GM19452 (cell line): ENCODE measurements at regions not wholly inside any gene's neighbourhood (a gene's known extent, or its start where the extent isn't known, plus 50 kb on each side); places are given as distances from the start of the nearest gene placed in this dataset.

Experiments used
- ATAC-seq: cut with Tn5 transposase; IDR thresholded peaks from one replicate; pipeline ENCODE4 v1.9.1; 2021; ENCODE audit not compliant: unreplicated experiment

DNA sequence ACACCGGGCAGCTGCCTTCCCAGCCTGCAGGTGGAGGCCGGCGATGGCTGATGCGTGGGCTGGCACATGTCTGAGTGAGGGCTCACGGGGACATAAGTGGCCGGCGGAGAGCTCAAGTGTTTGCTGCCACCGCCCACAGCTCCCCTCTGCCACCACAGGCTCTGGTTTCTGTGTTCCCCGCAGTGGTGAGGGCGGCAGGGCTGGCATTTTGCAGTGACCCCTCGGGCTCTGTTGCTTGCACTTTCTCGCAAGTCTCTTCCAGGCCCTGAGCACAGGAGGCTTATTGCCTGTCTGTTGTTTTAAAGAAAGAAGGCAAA is 271.0 kb upstream of the RTL1 start:
- ATAC-seq = no peak

DNA sequence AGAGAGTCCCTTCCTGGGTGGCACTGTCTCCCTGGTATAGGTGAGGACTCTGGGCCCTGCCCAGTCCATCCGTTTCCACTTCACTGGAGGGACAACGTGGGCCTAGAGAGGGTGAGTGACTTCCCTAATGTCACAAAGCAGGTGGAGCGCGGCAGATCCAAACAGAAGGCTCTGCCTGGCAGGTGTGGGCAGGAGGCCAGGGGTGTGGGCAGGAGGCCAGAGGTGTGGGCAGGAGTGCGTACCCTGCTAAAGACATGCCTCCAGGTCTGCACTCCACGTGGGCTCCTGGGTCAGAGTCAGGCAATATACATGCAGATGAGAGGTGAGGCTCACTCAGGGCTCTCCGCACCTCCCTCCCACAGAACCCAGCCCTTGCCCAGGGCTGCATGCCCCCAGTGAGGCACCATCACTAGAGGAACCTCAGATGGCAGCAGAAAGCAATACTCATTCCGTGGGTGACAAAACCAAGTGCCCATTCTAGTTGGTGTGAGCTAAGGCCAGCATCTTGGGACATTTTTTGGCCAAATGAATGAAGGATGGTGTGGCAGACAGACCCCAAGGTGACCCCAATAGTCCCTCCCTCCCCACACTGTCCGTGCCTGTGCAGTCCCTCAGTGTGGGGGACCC is 271.6 kb upstream of the RTL1 start:
- ATAC-seq = no peak

DNA sequence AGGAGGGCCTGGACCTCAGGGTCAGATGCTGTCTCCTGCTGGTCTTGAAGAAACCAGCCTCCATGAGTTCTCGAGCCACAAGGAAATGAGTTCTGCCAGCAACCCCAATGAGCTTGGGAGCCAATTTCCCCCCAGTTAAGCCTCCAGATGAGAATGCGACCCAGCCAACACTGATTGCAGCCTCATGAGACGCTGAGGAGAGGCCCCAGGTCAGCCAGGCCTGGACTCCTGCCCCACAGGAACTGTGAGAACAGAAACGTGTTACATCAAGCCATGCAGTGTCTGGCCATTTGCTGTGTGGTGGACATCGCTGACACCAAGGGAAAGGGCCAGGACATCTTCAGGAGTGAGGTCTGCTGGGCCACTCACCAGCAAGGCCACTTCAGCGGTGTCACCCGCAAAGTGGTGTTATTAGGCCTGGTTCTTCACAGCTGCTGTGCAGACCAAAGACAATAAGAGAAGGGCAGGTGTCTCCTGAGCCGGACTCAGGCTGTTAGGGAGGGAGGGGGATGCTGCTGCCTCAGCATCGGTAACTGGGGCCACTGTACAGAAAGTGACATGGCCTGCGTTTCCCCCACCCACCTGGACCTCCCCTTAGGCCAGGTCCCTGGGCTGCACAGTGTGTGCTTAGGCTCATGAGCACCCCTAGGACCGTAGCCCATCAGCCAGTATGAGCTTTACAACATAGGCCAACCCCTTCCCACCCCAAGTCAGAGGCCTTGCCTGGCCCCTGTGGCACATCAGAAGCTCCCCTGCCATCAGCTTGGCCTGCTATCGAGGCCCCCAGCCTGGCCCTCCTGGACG is 272.4 kb upstream of the RTL1 start:
- no peak for ATAC-seq

DNA sequence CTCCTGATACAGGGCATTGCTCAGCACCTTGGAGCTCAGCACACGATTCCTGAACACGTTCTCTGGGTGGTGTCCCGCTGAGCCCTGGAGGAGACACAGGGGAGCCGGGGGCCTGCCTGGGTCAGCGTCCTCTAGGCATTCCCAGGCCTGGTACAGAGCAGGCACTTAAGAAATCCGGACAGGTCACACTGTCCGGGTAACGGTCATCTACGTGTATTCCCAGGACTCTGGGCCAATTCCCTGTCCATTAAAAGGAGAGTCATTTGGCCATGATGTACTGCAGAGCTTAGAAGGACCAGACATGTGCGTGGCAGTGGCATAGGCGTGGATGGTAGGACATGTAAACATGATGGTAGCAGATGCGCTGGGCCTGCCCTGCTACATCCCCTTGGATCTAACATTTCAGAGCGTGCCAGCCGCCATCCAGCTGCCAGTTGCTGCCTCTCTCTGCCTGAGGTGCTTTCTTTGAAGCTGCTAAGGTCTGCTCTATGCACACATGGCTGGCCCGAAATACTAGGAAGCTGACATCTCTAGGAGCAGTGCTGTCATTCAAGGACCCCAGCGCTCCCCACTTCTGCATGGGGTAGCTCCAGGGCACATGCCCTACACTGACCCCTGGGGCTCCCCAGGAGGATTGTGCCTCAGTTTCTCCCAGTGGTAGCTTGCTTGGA is 273.1 kb upstream of the RTL1 start:
- no peak for ATAC-seq

DNA sequence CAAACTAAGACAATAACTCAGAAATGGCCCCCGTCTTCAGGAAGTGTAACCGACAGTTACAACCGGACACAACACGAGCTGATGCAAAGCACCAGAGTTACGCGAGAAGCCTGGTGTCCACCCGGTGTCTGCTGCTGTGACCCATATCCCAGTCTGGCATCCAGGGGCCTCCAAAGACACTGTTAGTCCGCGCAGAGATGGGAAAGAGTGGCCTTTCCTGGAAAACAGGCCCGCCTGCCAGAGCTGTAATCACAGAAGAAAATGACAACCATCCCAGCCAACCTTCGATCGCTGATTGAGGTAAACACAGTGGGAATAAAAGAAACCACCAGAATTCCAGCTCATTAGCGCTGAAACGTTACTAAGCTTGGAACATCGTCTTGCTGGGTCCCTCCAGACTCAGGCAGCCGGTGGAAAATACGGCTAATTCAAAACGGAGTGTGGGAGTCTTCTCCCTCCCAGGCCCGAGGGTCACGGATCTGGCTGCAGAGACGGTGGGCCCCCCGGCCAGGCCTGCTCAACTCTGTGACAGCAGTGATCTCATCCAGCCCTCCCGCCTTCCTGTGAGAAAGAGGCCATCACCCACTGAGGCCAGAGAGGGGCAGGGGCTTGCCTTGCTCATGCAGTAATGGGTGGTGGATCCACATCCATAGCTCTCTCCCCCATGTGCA is 273.9 kb upstream of the RTL1 start:
- ATAC-seq = no peak

DNA sequence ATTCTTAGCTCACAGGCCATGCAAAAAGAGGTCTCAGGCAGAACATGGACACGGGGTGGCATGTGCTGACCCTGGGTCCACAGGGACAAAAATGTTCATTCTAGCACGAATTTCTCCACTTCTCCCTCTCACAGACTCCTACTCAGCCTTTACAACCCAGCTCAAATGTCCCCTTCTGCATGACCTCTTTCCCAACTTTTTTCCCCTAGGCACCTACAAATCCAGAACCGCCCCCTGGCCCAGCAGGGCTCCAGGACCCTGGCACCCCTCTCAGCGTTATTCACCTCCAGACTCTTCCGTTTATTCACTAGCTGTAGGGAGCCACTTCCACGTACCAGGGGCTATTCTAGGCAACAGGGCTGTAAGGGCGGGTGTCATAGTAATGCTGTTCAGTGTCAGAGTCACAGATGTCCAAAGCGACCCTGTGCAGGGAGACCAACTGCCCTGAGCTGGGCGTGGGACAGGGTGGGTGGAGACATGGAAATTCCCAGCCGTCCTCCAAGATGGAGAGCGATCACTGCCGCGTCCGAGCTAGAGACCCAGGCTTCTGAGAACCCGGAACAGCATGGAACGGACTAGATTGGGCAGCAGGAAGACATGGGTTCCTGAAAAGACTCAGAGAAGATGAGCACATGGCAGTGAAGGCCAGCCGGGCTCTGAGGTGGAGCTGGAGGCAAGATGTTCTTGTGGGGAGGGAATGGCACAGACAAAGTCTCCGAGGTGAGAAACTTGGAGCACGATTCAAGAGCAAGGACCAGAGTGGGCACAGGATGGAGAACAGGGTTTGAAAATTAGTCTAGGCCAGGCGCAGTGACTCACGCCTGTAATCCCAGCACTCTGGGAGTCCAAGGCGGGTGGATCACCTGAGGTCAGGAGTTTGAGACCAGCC is 274.9 kb upstream of the RTL1 start:
- ATAC-seq = no peak

DNA sequence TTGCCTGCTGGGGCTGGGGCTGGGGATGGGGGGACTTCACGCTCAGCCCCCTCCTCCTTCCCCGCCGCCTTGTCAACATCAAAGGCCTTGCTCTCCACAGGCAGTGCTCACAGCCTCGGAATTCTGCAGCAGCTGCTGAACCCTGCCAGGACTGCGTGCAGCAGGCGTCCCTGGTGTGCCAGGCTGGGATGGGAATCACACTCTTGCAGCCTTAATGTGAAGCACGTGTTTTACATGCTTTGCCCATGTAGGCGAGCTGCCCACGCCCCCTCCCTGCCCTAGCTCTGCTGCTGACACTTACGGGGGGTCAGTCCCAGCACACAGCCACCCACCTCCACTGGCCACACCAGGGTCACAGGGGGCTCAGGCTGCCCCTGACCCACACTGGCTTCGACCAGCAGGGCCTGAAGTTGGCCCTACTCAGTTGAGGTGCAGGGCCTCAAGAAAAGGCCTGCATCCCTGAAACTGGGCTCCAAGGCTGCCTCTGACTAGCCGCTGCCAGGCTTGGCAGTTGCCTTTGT is 276.2 kb upstream of the RTL1 start:
- no peak for ATAC-seq

DNA sequence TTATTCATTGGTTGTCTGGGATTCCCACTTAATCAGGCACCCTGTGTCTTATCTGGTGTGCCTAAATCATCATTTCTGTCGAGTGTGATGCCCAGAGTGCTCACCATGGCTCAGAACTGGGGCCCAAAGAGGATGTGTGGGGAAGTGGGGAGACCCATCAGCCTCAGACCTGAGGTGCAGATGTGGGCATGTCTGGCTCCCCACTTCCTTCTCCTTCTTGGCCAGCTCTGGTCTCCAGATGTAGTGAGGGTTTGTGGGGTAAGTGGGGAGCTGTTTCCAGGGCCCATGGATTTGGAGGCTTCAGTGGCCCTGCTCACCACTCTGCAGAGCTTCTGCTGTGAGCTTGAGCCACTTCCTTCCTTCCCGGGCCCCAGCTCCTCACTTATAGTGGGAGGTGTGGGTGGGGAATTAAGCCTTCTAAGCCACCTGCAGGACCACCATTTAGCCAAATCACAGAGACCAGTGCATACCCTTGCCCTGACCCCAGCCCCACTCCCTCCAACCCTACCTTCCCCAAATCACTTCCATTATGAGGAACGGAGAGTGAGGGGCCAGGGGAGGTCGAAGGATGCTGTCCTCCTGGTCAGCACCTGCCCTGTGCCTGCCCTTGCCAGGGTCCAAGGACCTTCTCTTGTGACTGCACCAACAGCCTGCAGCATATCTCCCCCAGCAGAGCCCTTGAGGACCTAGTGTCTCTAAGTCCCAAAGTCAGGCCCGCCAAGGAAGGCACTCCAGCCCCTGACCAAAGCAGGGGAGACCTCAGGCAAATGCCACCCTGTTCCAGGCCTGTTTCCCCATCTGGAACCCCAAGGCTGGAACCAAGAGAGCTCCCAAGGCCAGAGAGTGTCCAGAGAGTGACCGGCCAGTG is 278.2 kb upstream of the RTL1 start:
- ATAC-seq = no peak

DNA sequence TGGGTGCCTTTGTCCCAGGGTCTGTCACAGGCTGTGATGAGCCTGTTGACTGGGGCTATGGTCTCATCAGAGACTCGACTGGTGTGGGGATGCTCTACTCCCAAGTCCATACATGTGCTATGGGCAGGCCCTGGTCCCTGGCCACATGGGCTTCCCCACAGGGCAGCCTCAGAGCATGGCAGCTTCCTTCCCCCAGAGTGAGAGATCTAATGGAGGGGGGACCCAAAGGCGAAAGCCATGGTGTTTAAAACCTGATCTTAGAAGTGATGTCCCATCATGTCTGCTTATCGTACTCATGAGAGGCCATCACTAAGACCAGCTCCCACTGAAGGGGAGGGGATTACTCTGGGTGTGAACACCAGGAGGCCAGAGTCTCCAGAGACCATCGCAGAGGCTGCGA is 279.0 kb upstream of the RTL1 start:
- ATAC-seq = no peak

DNA sequence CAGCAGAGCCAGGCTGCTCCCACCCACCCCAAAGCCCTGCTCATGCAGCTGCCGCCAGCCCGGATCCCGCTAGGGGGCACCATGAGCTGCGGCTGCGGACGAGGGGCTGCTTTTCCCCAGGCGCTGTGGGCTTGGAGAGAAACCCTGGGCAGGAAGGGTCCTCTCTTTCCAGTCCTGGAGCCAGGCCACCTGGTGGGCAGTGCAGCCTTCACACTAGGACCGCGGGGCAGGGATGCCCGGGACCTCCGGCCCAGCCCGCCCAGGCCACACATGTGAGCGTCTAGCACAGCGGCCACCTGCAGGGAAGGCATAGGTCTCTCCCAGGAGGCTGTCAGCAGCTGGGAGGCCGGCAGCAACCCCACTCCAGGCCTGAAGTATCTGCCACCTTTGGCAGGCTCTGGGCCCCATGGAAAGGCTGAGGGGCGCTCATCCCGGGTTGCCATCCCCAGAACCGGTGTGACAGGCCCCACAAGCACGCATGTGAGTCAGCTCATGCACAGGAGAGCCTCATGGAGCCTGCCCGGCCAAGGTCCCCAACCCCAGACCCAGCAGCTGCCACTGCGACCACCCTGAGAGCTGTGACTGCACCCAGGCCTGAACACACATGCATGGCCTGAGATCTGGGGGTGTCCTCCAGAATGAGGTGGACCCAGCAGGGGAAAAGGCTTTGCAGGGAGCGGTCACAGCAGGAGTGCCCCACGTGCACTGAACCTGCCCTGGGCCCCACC is 280.0 kb upstream of the RTL1 start:
- no peak for ATAC-seq

DNA sequence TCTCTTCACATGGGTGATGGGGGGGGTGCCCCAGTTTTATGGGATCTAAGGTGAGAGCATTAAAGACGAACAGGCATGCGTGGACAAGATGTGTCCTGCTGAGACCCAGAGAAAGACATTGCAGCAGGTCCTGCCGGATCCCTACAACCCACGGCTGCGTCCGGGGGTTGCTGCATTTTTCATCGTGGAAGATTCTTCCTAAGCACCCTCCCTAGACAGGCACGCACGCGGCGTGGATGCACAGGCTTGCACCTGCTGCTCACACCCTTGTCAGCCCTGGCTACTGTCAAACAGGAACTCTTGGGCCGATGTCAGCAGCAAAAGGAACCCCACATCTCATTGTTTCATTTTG is 280.6 kb upstream of the RTL1 start:
- ATAC-seq = no peak

DNA sequence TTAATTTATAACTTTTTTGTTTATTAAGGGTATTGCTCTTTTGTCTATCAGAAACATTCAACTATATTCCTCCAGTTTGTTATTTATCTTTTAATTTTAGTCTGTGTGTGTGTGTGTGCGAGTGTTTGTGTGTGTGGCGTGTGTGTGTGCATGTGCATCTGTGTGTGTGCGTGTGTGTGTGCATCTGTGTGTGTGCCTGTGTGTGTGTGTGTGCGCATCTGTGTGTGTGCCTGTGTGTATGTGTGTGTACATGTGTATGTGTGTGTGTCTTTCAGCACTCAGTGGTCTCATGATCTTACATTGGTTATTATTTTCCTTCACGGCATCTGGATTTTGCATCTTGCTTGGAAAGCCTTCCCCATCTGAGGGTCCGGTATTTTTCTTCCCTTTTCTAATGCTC is 281.1 kb upstream of the RTL1 start:
- ATAC-seq = no peak

DNA sequence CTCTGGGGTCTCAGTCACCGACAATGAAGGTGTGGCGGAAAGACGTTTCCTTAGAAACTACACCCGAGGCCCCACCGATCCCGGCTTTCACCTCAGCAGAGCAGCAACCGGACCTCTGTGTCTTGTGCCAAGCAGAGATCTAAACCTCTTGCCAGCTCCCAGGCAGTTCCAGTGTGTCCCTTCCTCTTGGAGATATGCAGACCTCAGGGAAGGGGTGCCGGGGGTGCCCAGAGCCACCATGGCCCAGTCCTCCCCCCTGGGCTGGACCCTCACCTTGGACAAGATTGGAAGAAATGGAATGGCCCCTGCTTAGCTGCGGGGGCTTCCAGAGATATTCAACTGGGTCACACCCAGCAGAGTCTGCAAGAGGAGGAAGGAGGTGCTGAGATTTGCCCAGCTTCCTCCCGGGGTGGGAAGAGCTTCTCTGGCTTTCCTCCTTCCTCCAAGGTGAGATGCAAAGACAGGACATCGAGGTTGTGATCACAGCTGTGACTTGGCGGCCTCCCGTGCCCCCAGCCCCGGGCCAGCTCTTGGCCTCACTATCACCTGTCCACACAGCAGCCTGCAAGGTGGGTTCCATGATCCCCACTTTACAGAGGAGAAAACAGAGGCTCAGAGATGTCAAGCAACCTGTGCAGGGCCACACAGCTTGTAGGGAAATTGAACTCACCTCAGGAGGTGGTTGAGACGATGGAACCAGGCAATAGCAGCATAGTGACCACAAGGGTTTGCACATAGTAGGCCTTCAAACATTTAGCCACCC is 281.7 kb upstream of the RTL1 start:
- ATAC-seq = no peak

DNA sequence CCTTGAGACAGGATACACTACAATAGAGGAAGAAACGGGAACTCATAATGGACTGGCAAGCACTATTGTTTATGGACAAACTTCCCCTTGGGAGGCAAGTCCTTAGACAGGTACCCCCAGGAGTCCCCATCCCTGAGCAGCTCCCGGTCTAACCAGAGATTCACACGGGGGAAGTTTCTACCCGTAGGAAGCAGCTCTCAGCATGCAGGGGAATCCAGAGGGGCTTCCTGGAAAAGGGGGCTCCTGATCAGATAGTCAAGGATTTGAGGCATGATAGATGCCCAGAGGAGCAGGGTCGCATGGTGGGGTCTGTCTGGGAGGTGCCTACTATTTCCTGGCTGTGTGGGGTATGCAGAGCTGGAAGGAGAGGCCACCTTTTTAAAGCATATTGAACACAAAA is 282.4 kb upstream of the RTL1 start:
- no peak for ATAC-seq

DNA sequence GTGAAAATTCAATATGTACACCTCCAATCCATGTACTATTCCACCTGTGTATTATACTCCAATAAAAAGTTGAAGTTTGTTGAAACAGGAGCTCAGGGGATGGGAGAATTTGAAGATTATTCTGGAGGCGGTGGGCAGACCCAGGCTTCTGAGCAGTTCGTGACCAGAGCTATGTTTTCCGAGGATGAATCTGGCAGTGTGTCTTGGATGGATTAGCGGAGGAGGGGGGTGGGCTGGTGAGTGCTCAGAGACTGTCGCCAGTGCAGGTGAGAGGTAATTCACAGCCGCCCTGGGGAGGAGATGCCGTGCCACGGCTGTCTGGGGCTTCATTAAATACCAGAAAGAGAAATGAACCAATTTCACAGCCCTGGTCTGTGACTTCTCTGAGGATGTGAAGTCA is 283.0 kb upstream of the RTL1 start:
- ATAC-seq = no peak

DNA sequence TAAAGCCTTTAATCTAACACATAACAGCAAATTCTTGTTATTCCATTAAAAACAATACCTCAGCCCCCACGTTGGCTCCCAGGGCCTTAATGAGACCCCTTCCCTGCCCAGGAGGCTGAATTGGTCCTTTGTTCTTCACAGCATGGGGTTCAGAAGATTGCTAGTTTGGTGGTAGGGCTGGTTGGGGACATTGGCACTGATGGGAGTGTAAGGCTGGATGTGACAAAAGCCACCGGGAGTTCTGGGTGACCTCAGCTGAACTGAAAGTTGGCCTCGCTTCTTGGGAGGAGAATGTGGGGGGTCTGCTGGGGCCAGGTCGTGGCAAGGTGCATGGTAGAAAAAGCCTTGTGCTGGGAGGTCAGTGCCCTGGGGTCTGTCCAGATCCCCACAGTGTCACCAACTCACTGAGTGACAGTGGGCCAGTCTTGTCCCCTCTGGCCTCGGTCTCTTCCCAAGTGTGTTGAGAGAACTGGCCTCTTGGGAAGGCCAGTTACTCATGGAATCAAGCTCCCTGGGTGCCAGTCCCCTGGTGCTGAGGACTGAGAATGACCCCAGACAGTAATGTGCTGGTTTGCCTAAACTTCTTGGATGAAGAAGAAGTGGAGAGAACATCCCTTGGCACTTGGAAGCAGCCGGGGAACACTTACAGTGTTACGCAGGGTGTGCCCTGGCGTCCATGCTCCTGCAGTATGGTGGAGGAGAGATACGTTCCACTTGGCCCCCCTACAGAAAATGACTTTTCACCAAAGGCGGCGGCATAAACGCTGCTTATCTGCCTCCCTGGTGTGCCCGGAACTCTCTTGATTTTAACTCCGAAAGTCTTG is 283.7 kb upstream of the RTL1 start:
- no peak for ATAC-seq

DNA sequence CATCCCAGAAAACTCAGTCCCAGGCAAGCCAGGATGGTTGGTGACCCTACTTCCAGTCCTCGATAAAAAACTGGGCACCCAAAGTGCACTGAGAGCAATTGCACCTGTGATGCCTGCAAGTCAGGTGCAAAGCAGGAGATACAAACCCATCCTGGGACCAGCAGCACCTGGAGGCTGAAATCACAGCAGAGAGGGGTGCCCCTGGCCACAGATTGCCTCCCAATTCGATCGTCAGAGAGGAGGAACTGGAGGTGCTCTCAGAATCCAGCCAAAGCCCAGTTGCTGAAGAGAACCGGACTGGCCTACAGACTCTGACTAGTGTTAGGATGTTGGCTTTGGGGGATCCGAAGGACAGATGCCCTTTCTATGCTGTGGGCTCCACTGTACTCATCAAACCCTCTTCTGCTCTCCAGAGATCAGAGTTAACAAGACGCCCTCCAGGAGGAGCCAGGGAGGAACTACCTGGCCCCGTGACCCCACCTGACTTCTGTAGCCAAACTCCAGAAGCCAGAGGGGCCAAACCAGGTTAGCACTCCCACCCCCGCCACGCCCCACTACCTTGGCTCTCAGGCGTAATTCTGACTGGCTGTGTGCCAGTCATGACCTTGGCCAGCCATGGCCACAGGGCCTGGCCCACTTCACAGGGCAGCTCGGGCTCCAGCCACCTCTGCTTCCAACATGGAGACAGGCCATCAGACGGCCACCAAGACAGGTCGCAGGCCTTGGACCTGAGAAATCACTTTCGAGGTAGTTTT is 284.5 kb upstream of the RTL1 start:
- ATAC-seq = no peak
